HepG2 (cell line): ENCODE measurements at regions not wholly inside any gene's neighbourhood (a gene's known extent, or its start where the extent isn't known, plus 50 kb on each side); places are given as distances from the start of the nearest gene placed in this dataset.
A peak's percentile ranks its signal among the peaks of the same experiment; 100 is the strongest.

ENCODE experiments used
- ATAC-seq: fragments of 200-7000 bp; cut with Tn5 transposase; 3 replicates; pipeline ENCODE4 v1.9.1; 2020; ENCODE audit warnings: mild to moderate bottlenecking, moderate library complexity
- BruUV-seq: library from RNA; stranded (reverse); fragments of 400-500 nt; replicated peaks from 2 replicates; lab custom pipeline; 2021; lab: Mats Ljungman, UMichigan
- CTCF ChIA-PET: fragments of 300-600 bp; formaldehyde crosslinking; extraction: SDS; loops from one replicate; lab custom pipeline; 2021; ENCODE audit warnings: low total read pairs, inconsistent platforms, low intra/inter-chr PET ratio; lab: Yijun Ruan, JAX
- POLR2A ChIA-PET: fragments of 350-600 bp; sonication (Branson Sonifier 250); formaldehyde crosslinking; loops from one replicate; lab custom pipeline; 2020; ENCODE audit warnings: antibody characterized with exemption, inconsistent platforms; lab: Yijun Ruan, JAX
- DNase-seq: peaks from one replicate; pipeline ENCODE4 v3.0.0-alpha.2; 2015; ENCODE audit warnings: low spot score
- FAIRE-seq: peaks from 3 replicates; lab custom pipeline; 2011; peaks lifted over from hg19 to GRCh38; lab: Jason Lieb, UNC
- H2AFZ ChIP-seq: one replicate; pipeline ENCODE4 v1.6.1; 2011; ENCODE audit warnings: low read length, inconsistent platforms
- H3K27ac ChIP-seq: fragments of 300-600 bp; 3 replicates; pipeline ENCODE4 v1.8.0; 2011; ENCODE audit warnings: mixed run types, mild to moderate bottlenecking, mixed read lengths, low read length, inconsistent platforms; ENCODE audit not compliant: insufficient read depth; ENCODE audit errors: extremely low read length
- H3K27me3 ChIP-seq, 2 experiments: fragments of 200-600 bp in 1 of 2; 2 replicates in 1 of 2; 3 replicates in 1 of 2; pipeline versions ENCODE4 v1.6.0 to v1.8.0; 2011; ENCODE audit warnings: low read length in 2 of 2, mild to moderate bottlenecking in 2 of 2, moderate library complexity in 2 of 2, inconsistent platforms in 1 of 2; ENCODE audit not compliant: insufficient read depth in 2 of 2, control insufficient read depth in 1 of 2
- H3K36me3 ChIP-seq, 2 experiments: fragments of 200-600 bp in 1 of 2; replicated peaks in 1 of 2; 2 replicates in 1 of 2; 3 replicates in 1 of 2; pipeline versions ENCODE4 v1.5.1 to v1.8.0; 2011; ENCODE audit warnings: low read length in 2 of 2, inconsistent platforms in 1 of 2; ENCODE audit not compliant: insufficient read depth in 2 of 2, control insufficient read depth in 1 of 2
- H3K4me1 ChIP-seq: 2 replicates; pipeline ENCODE4 v1.5.1; 2012; ENCODE audit warnings: low read length, inconsistent platforms; ENCODE audit not compliant: insufficient read depth
- H3K4me2 ChIP-seq: 2 replicates; pipeline ENCODE4 v1.6.0; 2011; ENCODE audit warnings: low read depth, low read length, inconsistent platforms
- H3K4me3 ChIP-seq, 3 experiments: fragments of 200-600 bp in 1 of 3; sonication (generic), shearing (Covaris generic) in 1 of 3; replicated peaks in 1 of 3; 2 replicates each; pipeline ENCODE4 v1.5.1; 2011 to 2016; ENCODE audit warnings: low read length in 3 of 3, inconsistent platforms in 2 of 3, low read depth in 2 of 3, mild to moderate bottlenecking in 2 of 3, control low read depth in 1 of 3, mixed read lengths in 1 of 3; ENCODE audit not compliant: insufficient read depth in 1 of 3
- H3K79me2 ChIP-seq: one replicate; pipeline ENCODE4 v1.6.1; 2011; ENCODE audit warnings: low read length, inconsistent platforms; ENCODE audit not compliant: insufficient read depth
- H3K9ac ChIP-seq: 2 replicates; pipeline ENCODE4 v1.6.0; 2011; ENCODE audit warnings: mild to moderate bottlenecking, low read depth, low read length, inconsistent platforms; ENCODE audit not compliant: insufficient read depth
- H3K9me3 ChIP-seq: 2 replicates; pipeline ENCODE4 v1.5.1; 2012; ENCODE audit warnings: mild to moderate bottlenecking, low read length
- H4K20me1 ChIP-seq: 2 replicates; pipeline ENCODE4 v1.6.0; 2011; ENCODE audit warnings: inconsistent platforms, mild to moderate bottlenecking, low read length, moderate library complexity; ENCODE audit not compliant: insufficient read depth
- JUNB ChIP-seq: sonication (generic); formaldehyde crosslinking; IDR thresholded peaks from 2 replicates; pipeline ENCODE4 v1.8.0; 2022; ENCODE audit warnings: missing genetic modification reagents, mild to moderate bottlenecking, borderline replicate concordance
- ZMYM3 ChIP-seq: sonication (generic); formaldehyde crosslinking; IDR thresholded peaks from 2 replicates; pipeline ENCODE4 v1.5.1; 2020; ENCODE audit warnings: mild to moderate bottlenecking, missing genetic modification reagents
- ZNF317 ChIP-seq: sonication (generic); formaldehyde crosslinking; IDR thresholded peaks from 2 replicates; pipeline ENCODE4 v1.5.0; 2020; ENCODE audit warnings: mild to moderate bottlenecking, missing genetic modification reagents
- WGBS: methylation state at CpG from one replicate; pipeline ENCODE4 v1.1.6; 2017; ENCODE audit warnings: low lambda C conversion rate; 5-methylcytosine and 5-hydroxymethylcytosine counted together
- in situ Hi-C: cut with HindIII; loops from 2 replicates; pipeline ENCODE4 v1.10.0; 2017; ENCODE audit warnings: low pct_unique_long_range_greater_than_20kb; ENCODE audit not compliant: extremely low pct_ligation_motif_present
- intact Hi-C: fragments of 100-400 bp; cut with micrococcal nuclease; formaldehyde crosslinking; loops from one replicate; pipeline ENCODE4 v1.10.0; 2022; ENCODE audit not compliant: unreplicated experiment
- TF ChIP-seq, protein P1 (sequence below): sonication (generic); formaldehyde crosslinking; IDR thresholded peaks from 2 replicates; pipeline ENCODE4 v1.4.0; 2020; ENCODE audit warnings: missing genetic modification reagents
- TF ChIP-seq, protein P2 (sequence below): sonication (generic); formaldehyde crosslinking; IDR thresholded peaks from 2 replicates; pipeline ENCODE4 v1.8.1; 2023; ENCODE audit warnings: mild to moderate bottlenecking, missing genetic modification reagents, borderline replicate concordance

DNA sequence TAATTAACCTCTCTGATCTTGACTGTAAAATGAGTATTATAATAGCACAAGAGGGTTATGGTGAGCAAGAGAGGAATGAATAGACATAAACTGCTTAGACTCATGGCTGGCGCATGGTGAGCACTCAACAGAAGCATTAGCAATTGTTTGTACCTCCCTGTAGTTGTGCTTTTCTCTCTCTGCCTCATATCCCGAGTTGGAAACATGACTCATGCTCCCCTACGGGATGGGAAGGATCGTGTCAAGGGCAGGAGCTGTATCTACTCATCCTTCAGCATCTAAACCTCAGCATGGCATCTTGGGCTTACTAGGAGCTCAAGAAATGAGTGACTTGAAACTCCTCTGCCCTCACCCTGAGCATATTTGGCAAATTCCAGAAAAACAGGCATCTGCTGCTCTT, 299.6 kb downstream of the MAP2K4 start:
- FAIRE-seq (no peak), ATAC-seq (no peak), DNase-seq (no peak)
- Histone ChIP-seq H3K9me3 (no peaks in the 10 kb centered on the region), H3K27me3 (no peaks in the 10 kb centered on the region; a peak in 1 of 5 replicates), H3K4me1 (no peaks in the 10 kb centered on the region), H4K20me1 (no peaks in the 10 kb centered on the region), H3K9ac (no peak overlapping the region), H3K36me3 (no peaks in the 10 kb centered on the region), H3K27ac (no peak overlapping the region), H2AFZ (no peak overlapping the region), H3K79me2 (no peaks in the 10 kb centered on the region), H3K4me2 (no peak overlapping the region), H3K4me3 (no peak overlapping the region)
- CTCF ChIA-PET = no interaction called here
- 17% methylated on average over 4 of the region's 4 CpGs for WGBS
- in situ Hi-C loops = no loop called here
- POLR2A ChIA-PET = no interaction called here
- BruUV-seq = no TSS peak
- TF ChIP-seq, protein P1, sequence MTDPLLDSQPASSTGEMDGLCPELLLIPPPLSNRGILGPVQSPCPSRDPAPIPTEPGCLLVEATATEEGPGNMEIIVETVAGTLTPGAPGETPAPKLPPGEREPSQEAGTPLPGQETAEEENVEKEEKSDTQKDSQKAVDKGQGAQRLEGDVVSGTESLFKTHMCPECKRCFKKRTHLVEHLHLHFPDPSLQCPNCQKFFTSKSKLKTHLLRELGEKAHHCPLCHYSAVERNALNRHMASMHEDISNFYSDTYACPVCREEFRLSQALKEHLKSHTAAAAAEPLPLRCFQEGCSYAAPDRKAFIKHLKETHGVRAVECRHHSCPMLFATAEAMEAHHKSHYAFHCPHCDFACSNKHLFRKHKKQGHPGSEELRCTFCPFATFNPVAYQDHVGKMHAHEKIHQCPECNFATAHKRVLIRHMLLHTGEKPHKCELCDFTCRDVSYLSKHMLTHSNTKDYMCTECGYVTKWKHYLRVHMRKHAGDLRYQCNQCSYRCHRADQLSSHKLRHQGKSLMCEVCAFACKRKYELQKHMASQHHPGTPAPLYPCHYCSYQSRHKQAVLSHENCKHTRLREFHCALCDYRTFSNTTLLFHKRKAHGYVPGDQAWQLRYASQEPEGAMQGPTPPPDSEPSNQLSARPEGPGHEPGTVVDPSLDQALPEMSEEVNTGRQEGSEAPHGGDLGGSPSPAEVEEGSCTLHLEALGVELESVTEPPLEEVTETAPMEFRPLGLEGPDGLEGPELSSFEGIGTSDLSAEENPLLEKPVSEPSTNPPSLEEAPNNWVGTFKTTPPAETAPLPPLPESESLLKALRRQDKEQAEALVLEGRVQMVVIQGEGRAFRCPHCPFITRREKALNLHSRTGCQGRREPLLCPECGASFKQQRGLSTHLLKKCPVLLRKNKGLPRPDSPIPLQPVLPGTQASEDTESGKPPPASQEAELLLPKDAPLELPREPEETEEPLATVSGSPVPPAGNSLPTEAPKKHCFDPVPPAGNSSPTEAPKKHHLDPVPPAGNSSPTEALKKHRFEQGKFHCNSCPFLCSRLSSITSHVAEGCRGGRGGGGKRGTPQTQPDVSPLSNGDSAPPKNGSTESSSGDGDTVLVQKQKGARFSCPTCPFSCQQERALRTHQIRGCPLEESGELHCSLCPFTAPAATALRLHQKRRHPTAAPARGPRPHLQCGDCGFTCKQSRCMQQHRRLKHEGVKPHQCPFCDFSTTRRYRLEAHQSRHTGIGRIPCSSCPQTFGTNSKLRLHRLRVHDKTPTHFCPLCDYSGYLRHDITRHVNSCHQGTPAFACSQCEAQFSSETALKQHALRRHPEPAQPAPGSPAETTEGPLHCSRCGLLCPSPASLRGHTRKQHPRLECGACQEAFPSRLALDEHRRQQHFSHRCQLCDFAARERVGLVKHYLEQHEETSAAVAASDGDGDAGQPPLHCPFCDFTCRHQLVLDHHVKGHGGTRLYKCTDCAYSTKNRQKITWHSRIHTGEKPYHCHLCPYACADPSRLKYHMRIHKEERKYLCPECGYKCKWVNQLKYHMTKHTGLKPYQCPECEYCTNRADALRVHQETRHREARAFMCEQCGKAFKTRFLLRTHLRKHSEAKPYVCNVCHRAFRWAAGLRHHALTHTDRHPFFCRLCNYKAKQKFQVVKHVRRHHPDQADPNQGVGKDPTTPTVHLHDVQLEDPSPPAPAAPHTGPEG (CRISPR knock-in tag) = no peak
- intact Hi-C loops = no loop called here

GRCh38 chr17:12328204-12328603, 307.5 kb downstream of the MAP2K4 start:
- H3K4me2 ChIP-seq = no peak overlapping the region
- H3K4me1 ChIP-seq = no peaks in the 10 kb centered on the region
- intact Hi-C loops (no loop called here), in situ Hi-C loops (no loop called here)
- no peak overlapping the region for H3K9ac ChIP-seq
- no peaks in the 10 kb centered on the region for H3K36me3 ChIP-seq
- DNase-seq = no peak
- H3K27ac ChIP-seq = no peak overlapping the region
- POLR2A ChIA-PET = no interaction called here
- WGBS = 8% methylated on average over 2 of the region's 2 CpGs
- peaks cover 46% of the 10 kb centered on the region for H3K9me3 ChIP-seq
- no peaks in the 10 kb centered on the region for H3K27me3 ChIP-seq
- no peak overlapping the region for H3K4me3 ChIP-seq
- ATAC-seq = no peak
- no TSS peak for BruUV-seq
- no peaks in the 10 kb centered on the region for H4K20me1 ChIP-seq
- no peak for FAIRE-seq
- H3K79me2 ChIP-seq = no peaks in the 10 kb centered on the region
- TF ChIP-seq, protein P2, sequence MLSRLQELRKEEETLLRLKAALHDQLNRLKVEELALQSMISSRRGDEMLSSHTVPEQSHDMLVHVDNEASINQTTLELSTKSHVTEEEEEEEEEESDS (CRISPR knock-in tag) = no peak
- TF ChIP-seq JUNB (CRISPR knock-in tag) = no peak
- no peak for TF ChIP-seq ZMYM3 (CRISPR knock-in tag)
- TF ChIP-seq ZNF317 (CRISPR knock-in tag) = peak; percentile 99
- CTCF ChIA-PET = no interaction called here
- no peak overlapping the region for H2AFZ ChIP-seq
